ENCODE measurements at regions not wholly inside any gene's neighbourhood (a gene's known extent, or its start where the extent isn't known, plus 50 kb on each side); places are given as distances from the start of the nearest gene placed in this dataset.

DNA sequence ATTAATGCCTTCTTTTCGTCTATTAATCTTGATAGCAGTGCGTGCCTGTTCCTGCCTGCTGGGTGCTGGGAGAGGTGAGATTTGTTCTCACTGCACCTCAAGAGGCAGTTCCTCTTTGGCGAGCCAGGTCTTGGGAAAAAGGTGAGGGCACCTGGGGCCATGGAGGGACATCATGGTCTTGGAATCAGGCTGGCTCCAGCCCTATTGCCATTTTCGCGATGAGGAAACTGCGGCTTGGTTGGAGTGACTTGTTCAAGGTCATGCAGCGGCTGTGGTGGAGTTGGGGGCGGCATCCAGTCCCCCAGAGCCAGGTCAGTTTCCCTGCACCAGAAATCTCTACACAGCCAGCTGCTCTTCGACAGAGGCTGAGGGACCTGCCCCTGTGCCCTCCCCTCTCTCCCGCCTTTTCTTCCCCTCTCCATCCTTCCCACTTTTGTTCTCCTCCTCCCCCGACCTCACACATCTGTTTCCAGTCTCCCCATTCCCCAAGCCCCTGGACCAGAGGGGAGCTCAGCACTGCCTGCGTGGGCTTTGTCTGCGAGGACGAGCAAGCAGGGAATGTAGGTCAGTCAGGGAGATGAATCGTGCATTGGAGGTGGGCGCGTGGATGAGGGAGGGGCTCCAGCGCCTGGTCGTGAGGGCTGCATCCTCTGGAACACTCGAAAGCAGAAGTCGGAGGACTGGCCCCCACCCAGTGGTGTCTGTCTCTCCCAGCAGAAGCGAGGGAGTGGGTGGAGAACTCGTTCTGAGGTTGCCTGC is 135.1 kb downstream of the ACTL8 start:
- TF ChIP-seq, protein P1, sequence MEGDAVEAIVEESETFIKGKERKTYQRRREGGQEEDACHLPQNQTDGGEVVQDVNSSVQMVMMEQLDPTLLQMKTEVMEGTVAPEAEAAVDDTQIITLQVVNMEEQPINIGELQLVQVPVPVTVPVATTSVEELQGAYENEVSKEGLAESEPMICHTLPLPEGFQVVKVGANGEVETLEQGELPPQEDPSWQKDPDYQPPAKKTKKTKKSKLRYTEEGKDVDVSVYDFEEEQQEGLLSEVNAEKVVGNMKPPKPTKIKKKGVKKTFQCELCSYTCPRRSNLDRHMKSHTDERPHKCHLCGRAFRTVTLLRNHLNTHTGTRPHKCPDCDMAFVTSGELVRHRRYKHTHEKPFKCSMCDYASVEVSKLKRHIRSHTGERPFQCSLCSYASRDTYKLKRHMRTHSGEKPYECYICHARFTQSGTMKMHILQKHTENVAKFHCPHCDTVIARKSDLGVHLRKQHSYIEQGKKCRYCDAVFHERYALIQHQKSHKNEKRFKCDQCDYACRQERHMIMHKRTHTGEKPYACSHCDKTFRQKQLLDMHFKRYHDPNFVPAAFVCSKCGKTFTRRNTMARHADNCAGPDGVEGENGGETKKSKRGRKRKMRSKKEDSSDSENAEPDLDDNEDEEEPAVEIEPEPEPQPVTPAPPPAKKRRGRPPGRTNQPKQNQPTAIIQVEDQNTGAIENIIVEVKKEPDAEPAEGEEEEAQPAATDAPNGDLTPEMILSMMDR (conservative IDR thresholded peaks at IDR 0.05; ENCODE audit: low read depth, low read length), result no peak
- no peak for TF ChIP-seq EZH2 (IDR thresholded peaks at IDR 0.05; ENCODE audit: borderline replicate concordance, low read depth, low read length, poor library complexity, severe bottlenecking)
